ENCODE measurements at regions not wholly inside any gene's neighbourhood (a gene's known extent, or its start where the extent isn't known, plus 50 kb on each side); places are given as distances from the start of the nearest gene placed in this dataset.

DNA sequence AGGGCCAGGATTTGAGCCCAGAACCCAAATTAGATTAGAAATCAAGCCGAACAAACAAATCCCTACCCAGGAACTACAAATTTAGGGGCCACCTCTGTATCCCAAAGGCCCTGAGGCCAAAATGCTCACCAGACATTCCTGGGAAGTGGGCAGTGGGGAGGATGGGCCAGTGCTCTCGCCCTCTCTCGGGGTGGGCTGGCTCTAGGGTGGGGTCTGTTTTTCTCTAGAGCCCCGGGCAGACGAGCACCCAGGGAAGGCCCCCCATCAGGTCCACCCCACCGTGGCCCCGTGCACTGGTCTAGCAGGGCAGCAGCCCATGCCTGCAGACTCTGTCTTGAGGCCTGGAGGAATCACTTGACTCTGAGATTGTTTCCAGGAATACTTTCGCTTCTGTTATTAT is 252.0 kb downstream of the RRAGC start:
- DNase-seq (no peak), ATAC-seq (no peak)
- POLR2A ChIA-PET: no interaction called here
- Histone ChIP-seq H3K36me3 (ENCODE audit: control insufficient read depth in 2 of 3, insufficient read depth in 3 of 3, low read length in 3 of 3) (no peaks in the 10 kb centered on the region), H3K9me3 (ENCODE audit: control insufficient read depth in 2 of 3, low read length in 3 of 3) (no peaks in the 10 kb centered on the region), H3K4me1 (ENCODE audit: control insufficient read depth in 2 of 2, insufficient read depth in 2 of 2, low read length in 2 of 2) (no peaks in the 10 kb centered on the region), H3K4me3 (ENCODE audit: low read length) (no peak overlapping the region), H3K27ac (ENCODE audit: low read depth, low read length) (no peak overlapping the region), H3K27me3 (ENCODE audit: control insufficient read depth in 2 of 2, insufficient read depth in 2 of 2, low read length in 2 of 2) (no peaks in the 10 kb centered on the region)
- no peaks in the 10 kb centered on the region for H3K9me3 Mint-ChIP-seq
- H3K4me3 Mint-ChIP-seq: no peak overlapping the region
- H3K27me3 Mint-ChIP-seq: peaks cover 0 to 5% (median 0%) of the 10 kb centered on the region in 5 donors
- intact Hi-C loops (cut with micrococcal nuclease): no loop called here
- CTCF ChIA-PET: interaction anchor here (0.8 kb wide), 1 partner anchor 275 kb away, joined by 3 read pairs; no protein-coding TSS in a partner anchor
- no peaks in the 10 kb centered on the region for H3K4me1 Mint-ChIP-seq
- H3K27ac Mint-ChIP-seq: peak overlapping the region in 1 of 9 donors; percentile 71
- no peaks in the 10 kb centered on the region for H3K36me3 Mint-ChIP-seq

DNA sequence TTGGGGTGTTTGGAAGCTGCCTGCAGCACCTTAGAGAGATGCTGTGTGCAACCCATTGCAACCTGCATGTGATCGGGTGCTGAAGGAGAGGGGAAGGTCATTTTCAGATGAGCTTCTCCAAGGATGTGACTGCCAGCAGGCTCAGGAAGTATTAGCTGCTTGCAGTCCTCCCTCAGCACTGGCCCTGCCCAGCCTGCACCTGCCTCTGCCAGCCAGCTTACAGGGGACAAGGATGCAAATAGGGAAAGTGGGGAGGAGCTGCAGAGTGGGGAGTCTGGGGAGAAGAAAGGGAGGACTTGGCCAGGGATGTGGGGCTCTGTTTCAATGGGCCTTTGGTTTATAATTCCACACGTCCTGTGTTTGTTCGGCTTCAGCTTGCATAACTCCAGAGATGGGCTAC is 254.5 kb downstream of the RRAGC start:
- H3K9me3 Mint-ChIP-seq: no peaks in the 10 kb centered on the region
- ChIA-PET CTCF (no interaction called here), POLR2A (no interaction called here)
- Histone ChIP-seq H3K27me3 (ENCODE audit: control insufficient read depth in 2 of 2, insufficient read depth in 2 of 2, low read length in 2 of 2) (no peaks in the 10 kb centered on the region), H3K9me3 (ENCODE audit: control insufficient read depth in 2 of 3, low read length in 3 of 3) (no peaks in the 10 kb centered on the region), H3K36me3 (ENCODE audit: control insufficient read depth in 2 of 3, insufficient read depth in 3 of 3, low read length in 3 of 3) (no peaks in the 10 kb centered on the region), H3K27ac (ENCODE audit: low read depth, low read length) (no peak overlapping the region), H3K4me1 (ENCODE audit: control insufficient read depth in 2 of 2, insufficient read depth in 2 of 2, low read length in 2 of 2) (no peaks in the 10 kb centered on the region), H3K4me3 (ENCODE audit: low read length) (no peak overlapping the region)
- peaks cover 0 to 15% (median 4%) of the 10 kb centered on the region in 5 donors for H3K27me3 Mint-ChIP-seq
- DNase-seq (no peak), ATAC-seq (no peak)
- no peak overlapping the region for H3K27ac Mint-ChIP-seq
- H3K4me1 Mint-ChIP-seq: no peaks in the 10 kb centered on the region
- intact Hi-C loops (cut with micrococcal nuclease): no loop called here
- H3K36me3 Mint-ChIP-seq: no peaks in the 10 kb centered on the region
- no peak overlapping the region for H3K4me3 Mint-ChIP-seq

DNA sequence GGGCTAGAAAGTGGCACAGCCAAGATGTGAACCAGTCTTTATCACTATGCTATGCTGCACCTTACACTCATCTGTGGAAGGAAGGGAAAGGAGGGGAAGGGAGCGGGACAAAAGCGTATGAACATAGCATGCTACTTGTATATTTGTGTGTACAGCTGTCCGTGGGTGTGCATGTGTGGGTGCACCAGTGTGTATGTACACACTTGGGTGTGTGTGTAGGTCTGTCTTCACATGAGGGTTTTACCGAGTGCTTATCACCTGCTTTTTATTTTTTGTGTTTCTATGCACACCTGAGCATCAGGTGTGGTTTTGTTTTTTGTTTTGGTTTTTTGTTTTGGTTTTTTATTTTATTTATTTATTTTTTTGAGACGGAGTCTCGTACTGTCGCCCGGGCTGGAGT is 255.7 kb downstream of the RRAGC start:
- H3K36me3 Mint-ChIP-seq: no peaks in the 10 kb centered on the region
- Histone ChIP-seq H3K27me3 (ENCODE audit: control insufficient read depth in 2 of 2, insufficient read depth in 2 of 2, low read length in 2 of 2) (no peaks in the 10 kb centered on the region), H3K36me3 (ENCODE audit: control insufficient read depth in 2 of 3, insufficient read depth in 3 of 3, low read length in 3 of 3) (no peaks in the 10 kb centered on the region), H3K4me1 (ENCODE audit: control insufficient read depth in 2 of 2, insufficient read depth in 2 of 2, low read length in 2 of 2) (no peaks in the 10 kb centered on the region), H3K27ac (ENCODE audit: low read depth, low read length) (no peak overlapping the region), H3K9me3 (ENCODE audit: control insufficient read depth in 2 of 3, low read length in 3 of 3) (no peaks in the 10 kb centered on the region), H3K4me3 (ENCODE audit: low read length) (no peak overlapping the region)
- ChIA-PET CTCF (no interaction called here), POLR2A (no interaction called here)
- DNase-seq (no peak), ATAC-seq (no peak)
- H3K4me1 Mint-ChIP-seq: no peaks in the 10 kb centered on the region
- H3K9me3 Mint-ChIP-seq: no peaks in the 10 kb centered on the region
- intact Hi-C loops (cut with micrococcal nuclease): no loop called here
- H3K27me3 Mint-ChIP-seq: peaks cover 0 to 21% (median 5%) of the 10 kb centered on the region in 5 donors
- H3K4me3 Mint-ChIP-seq: no peak overlapping the region
- H3K27ac Mint-ChIP-seq: no peak overlapping the region

DNA sequence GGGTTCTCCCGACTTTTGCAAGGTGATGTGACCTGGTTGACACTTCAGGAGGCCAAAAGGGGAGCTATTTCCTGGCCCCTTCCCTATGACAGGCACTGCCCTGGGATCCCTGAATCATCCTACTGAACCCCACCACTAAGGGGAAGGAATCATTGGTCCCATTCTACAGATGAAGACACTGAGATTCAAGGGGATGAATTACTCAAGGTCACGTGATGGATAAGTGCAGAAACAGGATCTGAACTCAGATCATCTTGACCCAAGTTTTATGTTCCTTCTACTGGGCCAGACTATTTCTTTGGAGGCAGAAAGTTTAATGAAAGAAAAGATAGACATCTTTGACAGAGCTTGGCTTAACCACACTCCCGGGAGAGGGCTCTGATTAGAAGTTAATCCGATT is 258.7 kb downstream of the RRAGC start:
- Histone ChIP-seq H3K9me3 (ENCODE audit: control insufficient read depth in 2 of 3, low read length in 3 of 3) (no peaks in the 10 kb centered on the region), H3K36me3 (ENCODE audit: control insufficient read depth in 2 of 3, insufficient read depth in 3 of 3, low read length in 3 of 3) (no peaks in the 10 kb centered on the region), H3K4me3 (ENCODE audit: low read length) (no peak overlapping the region), H3K4me1 (ENCODE audit: control insufficient read depth in 2 of 2, insufficient read depth in 2 of 2, low read length in 2 of 2) (no peaks in the 10 kb centered on the region), H3K27ac (ENCODE audit: low read depth, low read length) (no peak overlapping the region), H3K27me3 (ENCODE audit: control insufficient read depth in 2 of 2, insufficient read depth in 2 of 2, low read length in 2 of 2) (no peaks in the 10 kb centered on the region)
- Mint-ChIP-seq H3K36me3 (no peaks in the 10 kb centered on the region), H3K27me3 (peaks cover 8 to 23% (median 15%) of the 10 kb centered on the region in 5 donors), H3K4me3 (no peak overlapping the region), H3K9me3 (no peaks in the 10 kb centered on the region), H3K4me1 (no peaks in the 10 kb centered on the region), H3K27ac (no peak overlapping the region)
- intact Hi-C loops (cut with micrococcal nuclease): no loop called here
- DNase-seq (no peak), ATAC-seq (no peak)
- ChIA-PET CTCF (no interaction called here), POLR2A (no interaction called here)

DNA sequence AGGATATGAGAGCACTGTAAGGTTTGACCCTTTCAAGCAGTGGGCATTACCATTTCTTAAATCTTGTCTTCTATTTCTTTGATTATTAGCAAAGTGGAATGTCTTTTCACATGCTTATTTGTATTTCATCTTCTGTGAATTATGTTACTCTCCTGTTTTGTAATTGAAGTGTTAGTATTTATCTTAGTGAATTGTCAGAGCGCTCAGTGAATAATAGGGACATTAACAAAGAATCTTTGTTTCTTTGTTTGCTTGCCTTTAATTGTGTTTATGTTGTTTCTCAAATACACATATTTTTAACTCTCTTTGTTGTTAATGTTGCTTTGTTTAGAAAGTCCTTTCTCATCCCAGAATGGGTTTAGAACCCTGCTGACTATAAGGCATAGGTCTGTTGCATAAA is 259.3 kb downstream of the RRAGC start:
- Mint-ChIP-seq H3K27ac (no peak overlapping the region), H3K4me3 (no peak overlapping the region), H3K27me3 (peaks cover 14 to 27% (median 17%) of the 10 kb centered on the region in 5 donors), H3K4me1 (no peaks in the 10 kb centered on the region), H3K9me3 (peaks cover 0 to 5% (median under 1%) of the 10 kb centered on the region in 11 donors), H3K36me3 (no peaks in the 10 kb centered on the region)
- Histone ChIP-seq H3K36me3 (ENCODE audit: control insufficient read depth in 2 of 3, insufficient read depth in 3 of 3, low read length in 3 of 3) (no peaks in the 10 kb centered on the region), H3K27ac (ENCODE audit: low read depth, low read length) (no peak overlapping the region), H3K4me1 (ENCODE audit: control insufficient read depth in 2 of 2, insufficient read depth in 2 of 2, low read length in 2 of 2) (no peaks in the 10 kb centered on the region), H3K4me3 (ENCODE audit: low read length) (no peak overlapping the region), H3K9me3 (ENCODE audit: control insufficient read depth in 2 of 3, low read length in 3 of 3) (no peaks in the 10 kb centered on the region), H3K27me3 (ENCODE audit: control insufficient read depth in 2 of 2, insufficient read depth in 2 of 2, low read length in 2 of 2) (no peaks in the 10 kb centered on the region)
- ChIA-PET CTCF (no interaction called here), POLR2A (no interaction called here)
- DNase-seq (no peak), ATAC-seq (no peak)
- intact Hi-C loops (cut with micrococcal nuclease): no loop called here

DNA sequence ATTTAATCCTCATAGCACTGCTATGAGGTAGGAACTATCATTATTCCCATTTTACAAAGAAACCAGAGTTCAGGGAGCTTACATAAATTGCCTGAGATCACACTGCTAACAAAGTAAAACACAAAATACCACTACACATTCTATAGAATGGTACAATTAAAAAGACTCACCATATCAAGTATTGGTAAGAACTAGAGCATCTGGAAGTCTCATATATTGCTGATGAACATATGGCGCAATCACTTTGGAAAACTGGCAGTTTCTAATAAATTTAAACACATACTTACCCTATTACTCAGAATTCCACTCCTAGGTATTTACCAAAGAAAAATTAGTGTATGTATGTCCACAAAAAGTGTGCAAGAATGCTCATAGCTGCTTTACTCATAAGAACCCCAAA is 261.5 kb downstream of the RRAGC start:
- H3K27ac ChIP-seq (ENCODE audit: low read depth, low read length): no peak overlapping the region
- Mint-ChIP-seq H3K4me3 (no peak overlapping the region), H3K27me3 (peaks cover 16 to 39% (median 27%) of the 10 kb centered on the region in 5 donors), H3K36me3 (peaks cover 0 to 7% (median 5%) of the 10 kb centered on the region in 5 donors), H3K27ac (no peak overlapping the region), H3K4me1 (no peaks in the 10 kb centered on the region), H3K9me3 (peaks cover 2 to 27% (median 12%) of the 10 kb centered on the region in 11 donors)
- peaks cover 0 to 2% of the 10 kb centered on the region in 2 donors for H3K27me3 ChIP-seq (ENCODE audit: control insufficient read depth in 2 of 2, insufficient read depth in 2 of 2, low read length in 2 of 2)
- H3K9me3 ChIP-seq (ENCODE audit: control insufficient read depth in 2 of 3, low read length in 3 of 3): peaks cover 0 to 6% (median 0%) of the 10 kb centered on the region in 3 experiments
- no peak for ATAC-seq
- DNase-seq: no peak
- ChIA-PET POLR2A (no interaction called here), CTCF (no interaction called here)
- intact Hi-C loops (cut with micrococcal nuclease): no loop called here
- H3K4me1 ChIP-seq (ENCODE audit: control insufficient read depth in 2 of 2, insufficient read depth in 2 of 2, low read length in 2 of 2): no peaks in the 10 kb centered on the region
- no peaks in the 10 kb centered on the region for H3K36me3 ChIP-seq (ENCODE audit: control insufficient read depth in 2 of 3, insufficient read depth in 3 of 3, low read length in 3 of 3)
- no peak overlapping the region for H3K4me3 ChIP-seq (ENCODE audit: low read length)

DNA sequence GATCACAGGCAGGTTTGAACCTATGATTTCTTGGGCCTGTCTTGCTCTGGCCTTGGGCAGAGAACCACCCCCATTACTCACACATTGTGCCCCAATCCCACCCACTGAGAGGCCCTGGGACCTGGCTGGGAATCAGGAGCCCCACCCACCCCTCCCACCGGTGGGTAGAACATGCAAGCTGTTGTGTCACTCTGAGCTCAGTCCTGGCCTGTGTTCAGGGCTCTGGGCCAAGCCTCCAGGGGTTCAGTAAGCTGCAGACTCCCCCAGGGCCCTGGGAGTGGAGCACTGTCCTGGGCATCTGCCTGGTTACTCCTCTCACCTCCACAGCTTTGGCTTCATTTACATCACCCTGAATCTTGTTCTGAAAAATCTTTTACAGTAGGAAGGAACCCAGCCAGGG is 270.5 kb downstream of the RRAGC start:
- ATAC-seq: no peak
- Histone ChIP-seq H3K27me3 (ENCODE audit: control insufficient read depth in 2 of 2, insufficient read depth in 2 of 2, low read length in 2 of 2) (peaks cover 0 to 2% of the 10 kb centered on the region in 2 donors), H3K36me3 (ENCODE audit: control insufficient read depth in 2 of 3, insufficient read depth in 3 of 3, low read length in 3 of 3) (no peaks in the 10 kb centered on the region), H3K4me3 (ENCODE audit: low read length) (no peak overlapping the region), H3K9me3 (ENCODE audit: control insufficient read depth in 2 of 3, low read length in 3 of 3) (peaks cover 0 to 1% (median 0%) of the 10 kb centered on the region in 3 experiments), H3K4me1 (ENCODE audit: control insufficient read depth in 2 of 2, insufficient read depth in 2 of 2, low read length in 2 of 2) (no peaks in the 10 kb centered on the region), H3K27ac (ENCODE audit: low read depth, low read length) (no peak overlapping the region)
- intact Hi-C loops (cut with micrococcal nuclease): loop anchor here (5.0 to 10.0 kb wide), 4 partner anchors 52 to 564 kb away; no protein-coding TSS in a partner anchor
- Mint-ChIP-seq H3K4me3 (no peak overlapping the region), H3K4me1 (peaks cover 0 to 25% (median 14%) of the 10 kb centered on the region in 7 donors), H3K27ac (no peak overlapping the region), H3K36me3 (peaks cover 0 to 6% (median 0%) of the 10 kb centered on the region in 5 donors), H3K9me3 (peaks cover 0 to 20% (median 7%) of the 10 kb centered on the region in 11 donors), H3K27me3 (peaks cover under 1 to 28% (median 5%) of the 10 kb centered on the region in 5 donors)
- ChIA-PET CTCF (no interaction called here), POLR2A (no interaction called here)
- DNase-seq: no peak
